ENCODE measurements at regions not wholly inside any gene's neighbourhood (a gene's known extent, or its start where the extent isn't known, plus 50 kb on each side); places are given as distances from the start of the nearest gene placed in this dataset.

- H3K4me3 ChIP-seq, result no peak overlapping the region
- ATAC-seq (replicated peaks in 6 of 8), result no peak
- 70 to 94% (median 82%) methylated on average over 2 to 13 of the region's 14 CpGs; no CpG with 5 or more reads in 1 of the 10 experiments for WGBS, 10 experiments
- no peak overlapping the region for H3K27ac ChIP-seq
- in situ Hi-C loops (cut with MboI; ENCODE audit: low pct_unique_long_range_greater_than_20kb in 2 of 9, low sequenced_read_pairs in 9 of 9, unreplicated experiment in 9 of 9), result loop anchor here in 1 of 9 experiments (25.0 kb wide), 1 partner anchor 231 kb away; the partner anchor contains the start of gene RBPJ
- peaks cover 0 to 8% of the 10 kb centered on the region in 2 donors for H3K4me1 ChIP-seq (replicated peaks in 1 of 2)
Observed at GRCh38 chr4:26080870-26081628, 167.0 kb downstream of the SMIM20 start.

- in situ Hi-C loops (cut with MboI; ENCODE audit: low pct_unique_long_range_greater_than_20kb in 2 of 9, low sequenced_read_pairs in 9 of 9, unreplicated experiment in 9 of 9), result loop anchor here in 1 of 9 experiments (25.0 kb wide), 1 partner anchor 230 kb away; the partner anchor contains the start of gene RBPJ
- WGBS, 10 experiments, result 44 to 100% (median 58%) methylated on average over 1 to 6 of the region's 6 CpGs
- Histone ChIP-seq H3K27ac (no peak overlapping the region), H3K4me3 (no peak overlapping the region), H3K4me1 (replicated peaks in 1 of 2) (peaks cover 0 to 8% of the 10 kb centered on the region in 2 donors)
- ATAC-seq (replicated peaks in 6 of 8), result peak in 6 of 8 experiments; percentile 32 to 81 (median 58)
Observed at GRCh38 chr4:26081795-26082498, 167.9 kb downstream of the SMIM20 start.

GRCh38 chr4:26082565-26082964, 168.5 kb downstream of the SMIM20 start:
- ATAC-seq (replicated peaks in 6 of 8), result no peak
- Histone ChIP-seq H3K4me3 (no peak overlapping the region), H3K4me1 (replicated peaks in 1 of 2) (peaks cover 0 to 8% of the 10 kb centered on the region in 2 donors), H3K27ac (no peak overlapping the region)
- in situ Hi-C loops (cut with MboI; ENCODE audit: low pct_unique_long_range_greater_than_20kb in 2 of 9, low sequenced_read_pairs in 9 of 9, unreplicated experiment in 9 of 9), result loop anchor here in 1 of 9 experiments (25.0 kb wide), 1 partner anchor 230 kb away; the partner anchor contains the start of gene RBPJ
- WGBS, 10 experiments, result 42 to 100% (median 80%) methylated on average over 1 to 5 of the region's 5 CpGs; no CpG with 5 or more reads in 1 of the 10 experiments

- peaks cover 0 to 8% of the 10 kb centered on the region in 2 donors for H3K4me1 ChIP-seq (replicated peaks in 1 of 2)
- in situ Hi-C loops (cut with MboI; ENCODE audit: low pct_unique_long_range_greater_than_20kb in 2 of 9, low sequenced_read_pairs in 9 of 9, unreplicated experiment in 9 of 9), result loop anchor here in 1 of 9 experiments (25.0 kb wide), 1 partner anchor 228 kb away; the partner anchor contains the start of gene RBPJ
- H3K27ac ChIP-seq, result no peak overlapping the region
- ATAC-seq (replicated peaks in 6 of 8), result peak in 7 of 8 experiments; percentile 18 to 93 (median 76)
- WGBS, 10 experiments, result 18 to 90% (median 47%) methylated on average over 1 to 4 of the region's 4 CpGs; no CpG with 5 or more reads in 2 of the 10 experiments
- H3K4me3 ChIP-seq, result no peak overlapping the region
Observed at GRCh38 chr4:26083987-26084386, 170.0 kb downstream of the SMIM20 start.

GRCh38 chr4:26084414-26084813, 170.4 kb downstream of the SMIM20 start:
- ATAC-seq (replicated peaks in 6 of 8), result no peak
- Histone ChIP-seq H3K4me3 (no peak overlapping the region), H3K4me1 (replicated peaks in 1 of 2) (peaks cover 0 to 8% of the 10 kb centered on the region in 2 donors), H3K27ac (no peak overlapping the region)
- in situ Hi-C loops (cut with MboI; ENCODE audit: low pct_unique_long_range_greater_than_20kb in 2 of 9, low sequenced_read_pairs in 9 of 9, unreplicated experiment in 9 of 9), result loop anchor here in 1 of 9 experiments (25.0 kb wide), 1 partner anchor 228 kb away; the partner anchor contains the start of gene RBPJ
- 71 to 100% (median 88%) methylated on average over 1 to 4 of the region's 4 CpGs; no CpG with 5 or more reads in 1 of the 10 experiments for WGBS, 10 experiments

- WGBS, 10 experiments, result 0 to 100% (median 90%) methylated on average over 1 to 3 of the region's 3 CpGs; no CpG with 5 or more reads in 1 of the 10 experiments
- in situ Hi-C loops (cut with MboI; ENCODE audit: low pct_unique_long_range_greater_than_20kb in 2 of 9, low sequenced_read_pairs in 9 of 9, unreplicated experiment in 9 of 9), result loop anchor here in 1 of 9 experiments (25.0 kb wide), 1 partner anchor 227 kb away; the partner anchor contains the start of gene RBPJ
Observed at GRCh38 chr4:26085551-26085950, 171.5 kb downstream of the SMIM20 start.

GRCh38 chr4:26086621-26087441, 172.8 kb downstream of the SMIM20 start:
- no peak for ATAC-seq (replicated peaks in 6 of 8)
- no peak overlapping the region for H3K27ac ChIP-seq
- 0 to 94% (median 61%) methylated on average over 1 to 10 of the region's 10 CpGs; no CpG with 5 or more reads in 1 of the 10 experiments for WGBS, 10 experiments
- in situ Hi-C loops (cut with MboI; ENCODE audit: low pct_unique_long_range_greater_than_20kb in 2 of 9, low sequenced_read_pairs in 9 of 9, unreplicated experiment in 9 of 9), result loop anchor here in 1 of 9 experiments (25.0 kb wide), 1 partner anchor 225 kb away; the partner anchor contains the start of gene RBPJ
- no peak overlapping the region for H3K4me3 ChIP-seq
- H3K4me1 ChIP-seq (replicated peaks in 1 of 2), result peaks cover 0 to 8% of the 10 kb centered on the region in 2 donors

More at GRCh38 chr4:26085551-26085950, 171.5 kb downstream of the SMIM20 start:
- no peak overlapping the region for H3K4me3 ChIP-seq
- no peak overlapping the region for H3K27ac ChIP-seq
- H3K4me1 ChIP-seq (replicated peaks in 1 of 2), result peaks cover 0 to 8% of the 10 kb centered on the region in 2 donors
- no peak for ATAC-seq (replicated peaks in 6 of 8)

- 0 to 94% (median 83%) methylated on average over 1 to 4 of the region's 4 CpGs; no CpG with 5 or more reads in 4 of the 10 experiments for WGBS, 10 experiments
- ATAC-seq (replicated peaks in 6 of 8), result peak in 2 of 8 experiments; percentile 44 to 54
- Histone ChIP-seq H3K4me1 (replicated peaks in 1 of 2) (peaks cover 0 to 8% of the 10 kb centered on the region in 2 donors), H3K4me3 (no peak overlapping the region), H3K27ac (no peak overlapping the region)
- in situ Hi-C loops (cut with MboI; ENCODE audit: low pct_unique_long_range_greater_than_20kb in 2 of 9, low sequenced_read_pairs in 9 of 9, unreplicated experiment in 9 of 9), result loop anchor here in 1 of 9 experiments (25.0 kb wide), 1 partner anchor 224 kb away; the partner anchor contains the start of gene RBPJ
Observed at GRCh38 chr4:26088433-26088928, 174.5 kb downstream of the SMIM20 start.

GRCh38 chr4:26093551-26093950, 179.5 kb downstream of the SMIM20 start:
- Histone ChIP-seq H3K27ac (no peak overlapping the region), H3K4me1 (replicated peaks in 1 of 2) (no peaks in the 10 kb centered on the region), H3K4me3 (no peak overlapping the region)
- 0 to 100% (median 81%) methylated on average over 1 to 3 of the region's 3 CpGs; no CpG with 5 or more reads in 1 of the 10 experiments for WGBS, 10 experiments
- no peak for ATAC-seq (replicated peaks in 6 of 8)
- in situ Hi-C loops (cut with MboI; ENCODE audit: low pct_unique_long_range_greater_than_20kb in 2 of 9, low sequenced_read_pairs in 9 of 9, unreplicated experiment in 9 of 9), result loop anchor here in 1 of 9 experiments (25.0 kb wide), 1 partner anchor 219 kb away; the partner anchor contains the start of gene RBPJ

GRCh38 chr4:26094076-26094475, 180.1 kb downstream of the SMIM20 start:
- in situ Hi-C loops (cut with MboI; ENCODE audit: low pct_unique_long_range_greater_than_20kb in 2 of 9, low sequenced_read_pairs in 9 of 9, unreplicated experiment in 9 of 9), result loop anchor here in 1 of 9 experiments (25.0 kb wide), 1 partner anchor 218 kb away; the partner anchor contains the start of gene RBPJ
- Histone ChIP-seq H3K27ac (no peak overlapping the region), H3K4me1 (replicated peaks in 1 of 2) (no peaks in the 10 kb centered on the region), H3K4me3 (no peak overlapping the region)
- 42 to 100% (median 88%) methylated on average over 1 to 2 of the region's 2 CpGs; no CpG with 5 or more reads in 4 of the 10 experiments for WGBS, 10 experiments
- no peak for ATAC-seq (replicated peaks in 6 of 8)

GRCh38 chr4:26094911-26095310, 180.9 kb downstream of the SMIM20 start:
- Histone ChIP-seq H3K4me1 (replicated peaks in 1 of 2) (no peaks in the 10 kb centered on the region), H3K27ac (no peak overlapping the region), H3K4me3 (no peak overlapping the region)
- no peak for ATAC-seq (replicated peaks in 6 of 8)
- in situ Hi-C loops (cut with MboI; ENCODE audit: low pct_unique_long_range_greater_than_20kb in 2 of 9, low sequenced_read_pairs in 9 of 9, unreplicated experiment in 9 of 9), result loop anchor here in 1 of 9 experiments (25.0 kb wide), 1 partner anchor 217 kb away; the partner anchor contains the start of gene RBPJ
- WGBS, 10 experiments, result 18 to 83% (median 58%) methylated on average over 1 of the region's 1 CpG; no CpG with 5 or more reads in 2 of the 10 experiments

Data from motor neuron (in vitro differentiated cells).